K562 (cell line): ENCODE measurements at regions not wholly inside any gene's neighbourhood (a gene's known extent, or its start where the extent isn't known, plus 50 kb on each side); places are given as distances from the start of the nearest gene placed in this dataset.

ENCODE experiments used
- ATAC-seq: fragments of 200-7000 bp; cut with Tn5 transposase; 3 replicates; pipeline ENCODE4 v1.9.1; 2020; ENCODE audit warnings: moderate library complexity
- BruUV-seq: library from RNA; stranded (reverse); fragments of 400-500 nt; replicated peaks from 2 replicates; lab custom pipeline; 2021; lab: Mats Ljungman, UMichigan
- CTCF ChIA-PET: fragments of 300-600 bp; formaldehyde crosslinking; extraction: SDS; loops from one replicate; lab custom pipeline; 2021; ENCODE audit warnings: low intra/inter-chr PET ratio; lab: Yijun Ruan, JAX
- POLR2A ChIA-PET: fragments of 300-600, 350-650 bp; sonication (Branson Sonifier 250); formaldehyde crosslinking; extraction: SDS; loops from one replicate; lab custom pipeline; 2021; ENCODE audit warnings: antibody characterized with exemption, inconsistent platforms; lab: Yijun Ruan, JAX
- DNase-seq, 4 experiments: peaks; one replicate each; pipeline versions ENCODE4 v3.0.0 to v3.0.0-alpha.2; 2011 to 2018; ENCODE audit warnings: low spot score in 3 of 4, mixed read lengths in 3 of 4; ENCODE audit errors: extremely low read depth in 1 of 4
- FAIRE-seq: peaks from 2 replicates; lab custom pipeline; 2011; peaks lifted over from hg19 to GRCh38; lab: Jason Lieb, UNC
- H2AFZ ChIP-seq: 2 replicates; pipeline ENCODE4 v1.6.0; 2011; ENCODE audit warnings: low read depth, low read length, control low read depth, inconsistent platforms
- H3K27ac ChIP-seq: fragments of 200-600 bp; 3 replicates; pipeline ENCODE4 v1.8.0; 2011; ENCODE audit warnings: low read depth, mild to moderate bottlenecking, control low read depth, inconsistent platforms, low read length, moderate library complexity, mixed read lengths; ENCODE audit errors: extremely low read depth
- H3K27me3 ChIP-seq, 2 experiments: fragments of 300-600 bp in 1 of 2; 2 replicates in 1 of 2; 3 replicates in 1 of 2; pipeline versions ENCODE4 v1.6.0 to v1.8.0; 2011; ENCODE audit warnings: inconsistent platforms in 2 of 2, low read length in 2 of 2, mild to moderate bottlenecking in 1 of 2, mixed read lengths in 1 of 2, moderate library complexity in 1 of 2; ENCODE audit not compliant: control insufficient read depth in 2 of 2, insufficient read depth in 2 of 2
- H3K36me3 ChIP-seq: fragments of 300-600 bp; 3 replicates; pipeline ENCODE4 v1.8.0; 2011; ENCODE audit warnings: mild to moderate bottlenecking, low read length, inconsistent platforms; ENCODE audit not compliant: control insufficient read depth, insufficient read depth
- H3K4me1 ChIP-seq, 2 experiments: fragments of 200-600 bp in 1 of 2; replicated peaks in 1 of 2; 2 replicates in 1 of 2; 3 replicates in 1 of 2; pipeline versions ENCODE4 v1.5.1 to v1.8.0; 2011; ENCODE audit warnings: inconsistent platforms in 2 of 2, low read length in 2 of 2, mild to moderate bottlenecking in 1 of 2, mixed read lengths in 1 of 2, moderate library complexity in 1 of 2; ENCODE audit not compliant: control insufficient read depth in 2 of 2, insufficient read depth in 2 of 2
- H3K4me2 ChIP-seq: 2 replicates; pipeline ENCODE4 v1.6.1; 2011; ENCODE audit warnings: low read length, control low read depth, inconsistent platforms, mixed read lengths; ENCODE audit not compliant: insufficient read depth
- H3K4me3 ChIP-seq: fragments of 200-600 bp; sonication (generic), shearing (Covaris generic); 2 replicates; pipeline ENCODE4 v1.5.1; 2016; ENCODE audit warnings: control low read depth, inconsistent platforms
- H3K79me2 ChIP-seq: fragments of 200-600 bp; 3 replicates; pipeline ENCODE4 v1.8.0; 2011; ENCODE audit warnings: low read length, inconsistent platforms; ENCODE audit not compliant: control insufficient read depth, insufficient read depth
- H3K9ac ChIP-seq, 2 experiments: 2 replicates each; pipeline versions ENCODE4 v1.6.0 to v1.6.1; 2011; ENCODE audit warnings: low read depth in 2 of 2, low read length in 2 of 2, control low read depth in 1 of 2, inconsistent platforms in 1 of 2, mild to moderate bottlenecking in 1 of 2, mixed read lengths in 1 of 2; ENCODE audit not compliant: insufficient read depth in 1 of 2
- H3K9me1 ChIP-seq: one replicate; pipeline ENCODE4 v1.6.0; 2011; ENCODE audit warnings: inconsistent platforms, mild to moderate bottlenecking, low read length, moderate library complexity; ENCODE audit not compliant: control insufficient read depth, insufficient read depth
- H3K9me3 ChIP-seq: replicated peaks from 2 replicates; pipeline ENCODE4 v1.5.1; 2011; ENCODE audit warnings: low read depth, low read length, inconsistent platforms; ENCODE audit not compliant: control insufficient read depth, insufficient read depth
- H4K20me1 ChIP-seq: replicated peaks from 2 replicates; pipeline ENCODE4 v1.6.1; 2011; ENCODE audit warnings: low read length, inconsistent platforms, mixed read lengths; ENCODE audit not compliant: control insufficient read depth, insufficient read depth
- ATF6 ChIP-seq: sonication (generic); formaldehyde crosslinking; IDR thresholded peaks from 2 replicates; pipeline ENCODE4 v1.4.0; 2020; ENCODE audit warnings: mild to moderate bottlenecking, missing genetic modification reagents
- CREB3 ChIP-seq: fragments of 450-650 bp; conservative IDR thresholded peaks from 2 replicates; pipeline ENCODE4 v1.6.1; 2016; ENCODE audit warnings: missing genetic modification characterization, low read depth, mild to moderate bottlenecking, missing compliant biosample characterization, moderate library complexity
- ILK ChIP-seq: fragments of 450-650 bp; IDR thresholded peaks from 2 replicates; pipeline ENCODE4 v1.6.1; 2016; ENCODE audit warnings: missing genetic modification characterization, low read depth, mild to moderate bottlenecking, missing compliant biosample characterization, moderate library complexity, borderline replicate concordance
- PURB ChIP-seq: sonication (generic); formaldehyde crosslinking; IDR thresholded peaks from 2 replicates; pipeline ENCODE4 v1.9.0; 2021; ENCODE audit warnings: low read depth, mild to moderate bottlenecking, missing genetic modification reagents
- SAP30 ChIP-seq: fragments of 200-600 bp; sonication (generic); IDR thresholded peaks from 2 replicates; pipeline ENCODE4 v1.6.1; 2012; ENCODE audit warnings: borderline replicate concordance, low read depth, mild to moderate bottlenecking, moderate library complexity, low read length, control low read depth, inconsistent platforms; ENCODE audit not compliant: insufficient read depth, poor library complexity, severe bottlenecking
- TCF7L2 ChIP-seq: fragments of 150-350 bp; IDR thresholded peaks from 2 replicates; pipeline ENCODE4 v1.6.1; 2016; ENCODE audit warnings: low read depth, mild to moderate bottlenecking, low read length, moderate library complexity
- XRCC3 ChIP-seq: fragments of 450-650 bp; IDR thresholded peaks from 2 replicates; pipeline ENCODE4 v1.6.1; 2017; ENCODE audit warnings: mild to moderate bottlenecking, moderate library complexity
- ZNF124 ChIP-seq: sonication (generic); formaldehyde crosslinking; IDR thresholded peaks from 2 replicates; pipeline ENCODE4 v1.8.1; 2022; ENCODE audit warnings: missing genetic modification reagents
- ZNF384 ChIP-seq: IDR thresholded peaks from 2 replicates; pipeline ENCODE4 v1.6.1; 2012; ENCODE audit warnings: low read depth, low read length, improper control_type of control experiment
- ZNF398 ChIP-seq: fragments of 250-450 bp; sonication (Bioruptor Pico); IDR thresholded peaks from 2 replicates; pipeline ENCODE4 v1.8.0; 2021; ENCODE audit warnings: moderate library complexity, mild to moderate bottlenecking, inconsistent platforms
- ZNF609 ChIP-seq: sonication (generic); formaldehyde crosslinking; IDR thresholded peaks from 2 replicates; pipeline ENCODE4 v1.8.1; 2023; ENCODE audit warnings: missing genetic modification reagents, mild to moderate bottlenecking, borderline replicate concordance
- WGBS: fragments of 100-300 bp; shearing (Covaris generic); methylation state at CpG from one replicate; pipeline ENCODE4 v1.1.6; 2016; ENCODE audit warnings: low coverage, mixed read lengths; ENCODE audit not compliant: insufficient coverage; ENCODE audit errors: missing lambda C conversion rate; 5-methylcytosine and 5-hydroxymethylcytosine counted together
- in situ Hi-C: fragments of 300-500 bp; cut with MboI; formaldehyde crosslinking; loops from 4 replicates; pipeline ENCODE4 v1.15.0; 2018; ENCODE audit warnings: inconsistent platforms, mixed read lengths
- intact Hi-C: fragments of 100-400 bp; cut with micrococcal nuclease; formaldehyde crosslinking; loops from 2 replicates; pipeline ENCODE4 v1.14.2; 2022
- TF ChIP-seq, protein P1 (sequence below): sonication (generic); formaldehyde crosslinking; IDR thresholded peaks from 2 replicates; pipeline ENCODE4 v1.8.0; 2022; ENCODE audit warnings: mild to moderate bottlenecking, missing genetic modification reagents

DNA sequence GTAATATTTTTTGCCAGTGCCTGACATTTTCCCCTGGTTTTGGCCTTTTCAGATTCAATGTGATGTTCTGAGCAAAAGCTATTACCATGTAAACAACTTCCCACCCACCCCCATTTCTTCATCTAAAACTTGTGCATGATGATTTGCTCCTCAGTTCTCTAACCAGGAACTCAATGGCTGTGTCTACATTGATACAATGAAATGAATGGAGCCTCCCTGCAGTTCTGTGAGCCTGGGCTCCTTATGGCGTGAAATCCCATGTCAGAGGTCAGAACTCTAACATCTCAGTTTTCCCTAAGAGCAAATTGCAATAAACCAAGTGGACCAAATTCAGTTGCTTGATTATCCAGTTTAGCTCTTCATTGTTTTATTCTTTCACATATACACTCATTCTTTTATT lies 534.8 kb upstream of the LCORL start:
- DNase-seq (no peak), ATAC-seq (no peak), FAIRE-seq (no peak)
- H3K79me2 ChIP-seq = no peaks in the 10 kb centered on the region
- H3K4me1 ChIP-seq = no peaks in the 10 kb centered on the region
- no peaks in the 10 kb centered on the region for H3K9me1 ChIP-seq
- CTCF ChIA-PET = no interaction called here
- H3K27ac ChIP-seq = no peak overlapping the region
- H3K27me3 ChIP-seq = no peaks in the 10 kb centered on the region
- POLR2A ChIA-PET = no interaction called here
- H3K9ac ChIP-seq = no peak overlapping the region
- in situ Hi-C loops = no loop called here
- intact Hi-C loops = no loop called here
- H3K4me2 ChIP-seq = no peak overlapping the region
- H3K36me3 ChIP-seq = no peaks in the 10 kb centered on the region
- no peaks in the 10 kb centered on the region for H4K20me1 ChIP-seq
- WGBS = 0% methylated on average over 1 of the region's 1 CpG
- no TSS peak for BruUV-seq
- no peak overlapping the region for H3K4me3 ChIP-seq
- no peak overlapping the region for H2AFZ ChIP-seq
- no peaks in the 10 kb centered on the region for H3K9me3 ChIP-seq
- TF ChIP-seq SAP30 (no peak), ZNF609 (CRISPR knock-in tag) (no peak), PURB (CRISPR knock-in tag) (no peak), ZNF398 (CRISPR knock-in tag) (no peak), TCF7L2 (no peak), ZNF384 (no peak), CREB3 (no peak), ZNF124 (CRISPR knock-in tag) (no peak), ILK (tag) (no peak), ATF6 (CRISPR knock-in tag) (no peak), XRCC3 (no peak)
- TF ChIP-seq, protein P1, sequence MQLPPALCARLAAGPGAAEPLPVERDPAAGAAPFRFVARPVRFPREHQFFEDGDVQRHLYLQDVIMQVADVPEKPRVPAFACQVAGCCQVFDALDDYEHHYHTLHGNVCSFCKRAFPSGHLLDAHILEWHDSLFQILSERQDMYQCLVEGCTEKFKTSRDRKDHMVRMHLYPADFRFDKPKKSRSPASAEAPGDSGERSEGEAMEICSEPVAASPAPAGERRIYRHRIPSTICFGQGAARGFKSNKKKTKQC (CRISPR knock-in tag) = no peak
